HG03571 (cell line): ENCODE measurements at regions not wholly inside any gene's neighbourhood (a gene's known extent, or its start where the extent isn't known, plus 50 kb on each side); places are given as distances from the start of the nearest gene placed in this dataset.
"Not testable (repeated sequence)": the region's sequence is repeated elsewhere in the genome, so short reads cannot be mapped to it uniquely, and the experiment has no call there.

Source experiments
- ATAC-seq: cut with Tn5 transposase; IDR thresholded peaks from one replicate; pipeline ENCODE4 v1.9.1; 2021; ENCODE audit not compliant: unreplicated experiment

DNA sequence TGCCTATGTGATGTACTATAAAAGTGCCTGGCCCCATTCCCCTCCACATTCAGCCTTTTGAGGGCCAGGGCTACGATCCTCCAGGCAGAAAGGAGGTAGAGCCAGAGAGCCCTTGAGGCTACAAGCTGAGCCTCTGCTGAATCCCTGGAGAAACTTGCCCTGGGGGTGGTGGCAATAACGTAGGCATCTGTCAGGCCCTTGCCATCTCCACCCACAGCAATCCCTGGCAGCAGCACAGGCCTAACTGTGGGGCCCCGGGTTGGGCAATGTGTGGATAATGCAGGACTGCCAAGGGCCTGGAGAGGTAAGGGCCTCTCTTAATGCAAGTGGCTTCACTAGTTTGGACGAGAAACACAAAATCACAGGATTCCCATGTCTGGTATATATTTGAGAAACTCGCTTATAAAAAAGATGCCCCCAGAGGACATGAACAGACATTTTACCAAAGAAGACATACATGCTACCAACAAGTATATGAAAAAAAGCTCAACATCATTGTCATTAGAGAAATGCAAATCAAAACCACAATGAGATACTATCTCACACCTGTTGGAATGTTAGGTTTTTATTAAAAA, 99.0 kb downstream of the QRSL1 start:
- no peak for ATAC-seq

GRCh38 chr6:106727480-106728149, 98.2 kb downstream of the QRSL1 start:
- ATAC-seq: no peak

DNA sequence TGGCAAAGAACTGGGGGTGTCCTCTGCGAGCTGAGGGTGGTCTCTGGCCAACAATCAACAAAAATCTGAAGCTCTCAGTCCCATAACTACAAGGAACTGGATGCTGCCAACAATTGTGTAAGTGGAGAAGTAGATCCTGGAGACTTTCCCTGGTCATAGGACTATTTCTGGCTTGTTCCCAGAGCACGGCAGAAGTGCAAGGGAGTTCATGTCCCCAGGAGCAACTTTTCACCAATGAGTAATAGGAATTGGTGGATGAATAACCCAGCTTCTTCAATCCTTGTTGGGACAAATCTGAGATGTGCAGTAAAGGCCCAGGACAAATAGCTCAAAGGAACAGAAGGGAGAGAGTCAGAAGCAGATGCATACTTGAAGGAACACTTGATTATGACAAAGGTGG, 95.5 kb downstream of the QRSL1 start:
- no peak for ATAC-seq

DNA sequence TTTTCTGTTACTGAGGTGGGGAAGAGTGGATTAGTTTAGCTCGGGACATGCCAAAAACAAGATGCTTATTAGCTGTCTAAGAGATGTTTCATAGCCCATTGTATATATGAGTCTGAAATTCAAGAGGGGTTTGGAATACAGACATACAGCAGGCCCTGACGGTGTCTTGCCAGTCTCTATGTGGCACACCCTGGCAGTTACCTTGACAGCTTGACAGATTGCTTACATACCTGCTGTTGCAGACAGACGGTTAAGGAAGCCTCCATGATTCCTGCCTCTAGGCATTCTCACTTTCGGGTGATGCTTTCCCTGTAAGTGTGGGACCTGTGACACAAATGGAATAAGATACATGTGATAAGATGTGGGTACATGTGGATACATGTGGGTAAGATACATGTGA, 95.0 kb downstream of the QRSL1 start:
- no peak for ATAC-seq

DNA sequence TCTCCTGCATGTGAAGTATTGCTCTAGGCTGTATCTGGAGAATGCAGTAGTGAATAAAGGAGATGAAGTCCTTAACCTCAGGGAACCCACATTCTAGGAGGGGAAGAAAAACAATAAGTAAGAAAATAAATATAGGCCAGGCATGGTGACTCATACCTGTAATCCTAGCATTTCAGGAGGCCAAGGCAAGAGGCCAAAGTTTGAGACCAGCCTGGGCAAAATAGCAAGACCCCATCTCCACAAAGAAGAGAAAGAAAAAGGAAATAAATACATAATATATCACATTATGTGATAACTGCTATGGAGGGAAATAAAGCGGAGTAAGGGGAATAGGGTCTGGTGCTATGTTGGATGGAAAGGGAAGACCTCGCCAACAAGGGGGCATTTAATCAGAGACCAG, 94.0 kb downstream of the QRSL1 start:
- not testable (repeated sequence) for ATAC-seq

DNA sequence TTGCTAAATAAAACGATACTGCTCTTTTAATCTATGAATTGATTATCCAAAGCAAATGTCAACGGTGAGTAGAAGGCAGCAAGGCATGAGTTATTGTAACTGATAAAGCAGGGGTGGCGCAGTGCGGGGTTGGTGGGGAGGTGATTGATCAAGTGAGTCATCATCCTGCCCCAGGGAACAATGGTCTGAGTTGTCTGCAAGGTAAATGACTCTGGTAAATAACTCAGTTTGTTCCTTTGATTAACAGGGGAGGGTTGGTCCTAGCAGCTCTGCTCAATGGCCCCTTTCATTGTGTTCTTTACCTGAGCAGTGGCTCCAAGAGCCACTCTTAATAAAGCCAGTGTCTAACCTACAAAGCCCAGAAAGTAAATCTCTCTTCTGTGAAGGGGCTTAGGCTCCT, 91.8 kb downstream of the QRSL1 start:
- ATAC-seq: not testable (repeated sequence)
